GM12892 (cell line): ENCODE measurements at regions not wholly inside any gene's neighbourhood (a gene's known extent, or its start where the extent isn't known, plus 50 kb on each side); places are given as distances from the start of the nearest gene placed in this dataset.

Source experiments
- POLR2A ChIP-seq: IDR thresholded peaks from 2 replicates; pipeline ENCODE4 v1.6.1; 2011; ENCODE audit warnings: low read depth, low read length, control low read depth
- POLR2AphosphoS5 ChIP-seq: IDR thresholded peaks from 2 replicates; pipeline ENCODE4 v1.6.1; 2011; ENCODE audit warnings: low read depth, low read length, control low read depth

- no peak for TF ChIP-seq POLR2A
- TF ChIP-seq POLR2AphosphoS5, result no peak
These were observed 262.4 kb downstream of the MTX2 start for GRCh38 chr2:176531608-176532007.
